ENCODE measurements at regions not wholly inside any gene's neighbourhood (a gene's known extent, or its start where the extent isn't known, plus 50 kb on each side); places are given as distances from the start of the nearest gene placed in this dataset.

DNA sequence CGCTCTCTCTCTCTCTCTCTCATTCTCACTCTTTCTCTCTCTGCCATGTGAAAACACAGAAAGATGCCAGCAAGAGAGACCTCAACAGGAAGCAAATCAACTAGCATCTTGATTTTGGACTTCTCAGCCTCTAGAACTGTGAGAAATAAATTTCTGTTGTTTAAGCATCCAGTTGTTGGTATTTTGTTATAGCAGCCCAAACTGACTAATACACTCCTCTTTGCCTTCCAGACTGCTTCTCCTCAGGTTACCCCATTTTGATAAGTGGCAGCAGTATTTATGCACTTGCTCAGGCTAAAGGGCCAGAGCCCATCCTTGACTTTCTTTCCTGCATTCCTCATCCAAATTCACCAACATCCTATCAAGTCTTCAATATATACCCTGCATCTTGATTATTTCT lies 76.6 kb upstream of the NANOGP8 start:
- DNase-seq (ENCODE audit: low spot score) = no peak

GRCh38 chr15:35159170-35159569 lies 74.1 kb upstream of the NANOGP8 start:
- DNase-seq (ENCODE audit: low spot score) = no peak

- no peak for DNase-seq (ENCODE audit: low spot score)
Measured at GRCh38 chr15:35151782-35152181, 66.7 kb upstream of the NANOGP8 start.

- DNase-seq (ENCODE audit: low spot score) = no peak
Measured at GRCh38 chr15:35151381-35151780, 66.3 kb upstream of the NANOGP8 start.

DNA sequence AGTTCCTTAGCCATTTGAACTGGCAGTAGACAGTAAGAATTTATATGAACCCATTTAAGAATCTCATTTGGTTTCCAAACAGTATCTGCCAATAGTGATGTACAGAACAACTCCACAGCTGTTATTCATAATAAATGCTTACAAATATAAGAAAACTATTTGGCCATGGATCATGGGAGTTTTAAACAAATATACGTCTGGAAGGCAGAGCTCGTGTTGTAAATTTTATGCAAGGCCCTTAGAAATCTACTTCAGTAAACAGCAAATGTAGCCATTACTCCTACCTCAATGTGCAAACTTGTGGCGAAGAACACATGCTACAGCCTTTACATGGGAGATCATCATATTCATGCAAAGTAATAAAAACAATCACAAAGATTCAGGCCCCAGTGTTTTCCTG lies 65.3 kb upstream of the NANOGP8 start:
- DNase-seq (ENCODE audit: low spot score) = no peak

GRCh38 chr15:35145336-35145735 lies 60.2 kb upstream of the NANOGP8 start:
- DNase-seq (ENCODE audit: low spot score) = no peak

- no peak for DNase-seq (ENCODE audit: low spot score)
Measured at GRCh38 chr15:35142578-35142977, 57.5 kb upstream of the NANOGP8 start.

DNA sequence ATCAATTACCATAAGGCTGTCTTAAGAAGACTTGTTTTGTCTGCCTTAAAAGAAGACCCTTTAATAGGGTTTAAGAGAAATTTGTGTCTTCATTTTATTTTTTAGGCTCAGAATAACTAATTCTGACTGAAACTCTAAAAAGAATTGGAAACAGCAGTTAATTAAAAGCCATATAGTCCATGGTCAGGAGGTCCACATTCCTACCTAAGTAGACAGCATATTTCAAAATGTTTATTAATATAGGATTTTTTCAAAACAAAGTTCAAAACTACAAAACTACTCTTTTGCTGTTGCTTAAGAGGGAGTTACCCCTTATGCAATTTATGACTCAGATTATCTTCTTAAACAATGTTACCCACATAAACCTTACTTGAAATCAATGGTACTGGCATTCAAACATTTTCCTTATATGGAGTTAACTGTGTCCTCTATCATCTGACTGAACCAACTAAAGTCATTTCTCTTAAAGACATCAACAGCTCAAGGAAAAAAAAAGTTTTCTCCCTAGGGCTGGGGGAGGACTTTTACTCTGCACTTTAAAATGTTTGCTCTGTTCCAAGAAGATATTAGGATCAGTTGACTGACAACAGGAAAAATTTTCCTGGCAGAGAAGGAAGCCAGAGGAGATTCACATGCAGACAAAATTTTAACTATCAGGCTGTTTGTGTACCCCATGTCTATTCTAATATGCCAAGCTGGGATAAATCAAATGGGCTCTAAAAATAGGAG lies 56.8 kb upstream of the NANOGP8 start:
- no peak for DNase-seq (ENCODE audit: low spot score)

DNA sequence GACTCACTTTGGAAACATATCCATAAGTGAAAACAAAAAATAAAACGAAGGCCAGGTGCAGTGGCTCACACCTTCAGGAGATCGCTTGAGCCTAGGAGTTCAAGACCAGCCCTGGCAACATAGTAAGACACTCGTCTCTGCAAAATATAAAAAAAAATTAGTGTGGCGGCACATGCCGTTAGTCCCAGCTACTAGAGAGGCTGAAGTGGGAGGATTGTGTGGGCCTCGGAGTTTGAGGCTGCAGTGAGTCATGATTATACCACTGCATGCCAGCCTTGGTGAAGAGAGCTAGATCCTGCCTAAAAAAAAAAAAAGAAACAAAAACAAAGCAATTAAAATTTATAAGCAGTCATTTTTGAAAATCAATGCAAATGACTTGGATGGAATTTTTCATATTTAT lies 54.7 kb upstream of the NANOGP8 start:
- no peak for DNase-seq (ENCODE audit: low spot score)

DNA sequence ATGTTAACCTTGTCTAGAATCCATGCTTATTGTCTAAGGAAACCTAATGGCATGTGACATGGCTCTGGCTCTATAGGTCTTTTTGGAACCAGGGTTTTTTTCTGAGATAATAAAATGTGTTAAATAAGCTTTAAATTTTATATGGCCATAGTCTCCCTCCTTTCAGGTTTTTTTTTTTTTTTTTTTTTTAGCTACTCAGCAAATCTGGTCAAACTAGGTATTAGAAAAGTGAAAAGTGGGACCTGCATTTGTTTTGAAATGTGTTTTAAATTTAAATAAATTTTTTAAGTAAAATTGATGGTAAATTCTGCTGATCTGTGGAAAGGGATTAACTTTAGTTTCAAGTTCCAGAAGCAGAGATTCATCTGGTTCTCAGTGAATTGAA lies 52.1 kb upstream of the NANOGP8 start:
- no peak for DNase-seq (ENCODE audit: low spot score)

- DNase-seq (ENCODE audit: low spot score) = no peak
Measured at GRCh38 chr15:35136321-35137189, 51.5 kb upstream of the NANOGP8 start.
